ENCODE measurements at regions not wholly inside any gene's neighbourhood (a gene's known extent, or its start where the extent isn't known, plus 50 kb on each side); places are given as distances from the start of the nearest gene placed in this dataset.

DNA sequence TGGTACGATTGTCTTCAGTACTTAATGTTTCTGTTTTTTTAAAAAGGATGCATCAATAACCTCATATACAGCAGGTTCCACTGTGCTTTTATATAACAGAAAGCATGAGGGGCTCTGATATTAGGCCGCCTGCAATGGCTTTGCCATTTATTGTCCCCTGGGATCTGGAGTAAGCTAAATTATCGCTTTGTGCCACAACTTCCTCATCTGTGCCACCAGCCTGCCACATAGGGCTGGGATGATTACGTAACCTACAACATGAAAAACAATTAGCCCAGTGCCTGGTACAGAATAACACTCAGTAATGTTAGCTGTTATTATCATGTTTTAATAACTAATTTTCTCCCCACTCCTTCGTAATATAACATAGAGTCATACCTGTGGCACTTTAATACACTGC lies 65.5 kb upstream of the TRIM2 start:
- no peak overlapping the region for H3K4me3 ChIP-seq (replicated peaks in 1 of 2; ENCODE audit: low read depth in 2 of 2, low read length in 2 of 2)
- TF ChIP-seq CTCF (IDR thresholded peaks at IDR 0.05; ENCODE audit: low read depth, low read length): no peak
- no peak for DNase-seq (ENCODE audit: low read depth in 2 of 2)

DNA sequence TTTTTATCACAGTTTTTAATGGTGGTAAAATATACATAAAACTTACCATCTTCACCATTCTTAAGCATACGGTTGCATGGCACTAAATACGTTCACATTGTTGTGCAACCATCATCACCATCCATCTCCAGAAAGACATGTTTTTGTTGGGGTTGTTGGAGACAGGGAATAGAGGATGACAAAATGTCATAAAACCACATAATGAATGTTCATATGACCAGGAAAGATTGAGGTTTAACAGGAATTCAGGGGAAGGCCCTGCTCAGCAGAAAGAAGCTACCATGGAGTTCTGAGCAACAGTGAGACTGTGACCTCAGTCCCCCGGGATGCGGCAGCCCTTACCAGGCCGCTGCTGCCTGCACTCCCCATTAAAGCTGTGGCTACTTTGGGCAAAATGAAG lies 63.9 kb upstream of the TRIM2 start:
- DNase-seq (ENCODE audit: low read depth in 2 of 2): no peak
- H3K4me3 ChIP-seq (replicated peaks in 1 of 2; ENCODE audit: low read depth in 2 of 2, low read length in 2 of 2): no peak overlapping the region
- no peak for TF ChIP-seq CTCF (IDR thresholded peaks at IDR 0.05; ENCODE audit: low read depth, low read length)

DNA sequence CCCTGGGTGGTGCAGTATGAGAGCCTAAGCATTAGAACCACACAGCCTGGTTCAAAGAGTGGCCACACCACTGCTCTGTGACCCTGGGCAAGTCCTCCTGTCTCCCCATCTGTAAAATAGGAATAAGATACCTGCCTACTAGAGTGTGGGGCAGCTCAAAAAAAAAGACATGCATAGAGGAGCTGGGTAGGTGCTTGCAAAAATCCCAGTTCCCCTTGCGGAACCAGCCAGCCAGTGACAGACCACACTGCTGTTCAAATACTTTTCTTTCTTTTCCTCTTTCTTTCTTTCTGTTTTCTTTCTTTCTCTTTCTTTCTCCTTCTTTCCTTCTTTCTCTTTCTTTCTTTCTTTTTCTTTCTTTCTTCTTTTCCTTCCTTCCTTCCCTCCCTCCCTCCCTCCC lies 63.0 kb upstream of the TRIM2 start:
- H3K4me3 ChIP-seq (replicated peaks in 1 of 2; ENCODE audit: low read depth in 2 of 2, low read length in 2 of 2): no peak overlapping the region
- no peak for TF ChIP-seq CTCF (IDR thresholded peaks at IDR 0.05; ENCODE audit: low read depth, low read length)
- DNase-seq (ENCODE audit: low read depth in 2 of 2): no peak

DNA sequence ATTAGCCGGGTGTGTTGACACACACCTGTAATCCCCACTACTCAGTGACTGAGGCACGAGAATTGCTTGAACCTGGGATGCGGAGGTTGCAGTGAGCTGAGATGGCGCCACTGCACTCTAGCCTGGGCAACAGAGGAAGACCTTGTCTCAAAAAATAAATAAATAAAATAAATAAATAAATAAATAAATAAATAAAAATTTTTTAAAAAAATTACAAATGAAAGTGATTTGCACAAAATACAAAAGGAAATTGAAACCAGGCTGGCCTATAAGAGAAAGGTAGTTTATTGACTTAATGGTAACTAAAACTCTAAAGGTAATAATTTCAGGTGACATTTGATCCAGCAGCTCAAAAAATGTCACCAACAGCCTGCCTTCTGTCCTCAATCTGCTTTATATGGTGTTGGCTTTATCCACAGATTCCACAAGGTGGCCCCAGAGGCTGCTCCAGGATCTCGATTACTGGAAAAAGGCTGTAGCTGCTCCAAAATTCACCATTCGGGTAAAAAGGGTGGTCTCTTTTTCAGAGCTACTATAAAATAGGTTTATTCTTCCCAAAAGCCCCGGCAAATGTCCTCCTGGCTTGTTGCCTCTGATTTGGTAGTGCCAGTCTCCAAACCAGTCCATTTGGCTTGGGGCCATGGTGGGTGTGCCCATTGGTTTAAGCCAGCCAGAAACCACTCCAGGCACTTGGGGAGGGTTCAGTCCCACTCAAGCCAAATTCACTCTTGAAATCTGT lies 61.4 kb upstream of the TRIM2 start:
- no peak overlapping the region for H3K4me3 ChIP-seq (replicated peaks in 1 of 2; ENCODE audit: low read depth in 2 of 2, low read length in 2 of 2)
- peak; percentile 81 to 83 for DNase-seq (ENCODE audit: low read depth in 2 of 2)
- peak; percentile 87 for TF ChIP-seq CTCF (IDR thresholded peaks at IDR 0.05; ENCODE audit: low read depth, low read length)

DNA sequence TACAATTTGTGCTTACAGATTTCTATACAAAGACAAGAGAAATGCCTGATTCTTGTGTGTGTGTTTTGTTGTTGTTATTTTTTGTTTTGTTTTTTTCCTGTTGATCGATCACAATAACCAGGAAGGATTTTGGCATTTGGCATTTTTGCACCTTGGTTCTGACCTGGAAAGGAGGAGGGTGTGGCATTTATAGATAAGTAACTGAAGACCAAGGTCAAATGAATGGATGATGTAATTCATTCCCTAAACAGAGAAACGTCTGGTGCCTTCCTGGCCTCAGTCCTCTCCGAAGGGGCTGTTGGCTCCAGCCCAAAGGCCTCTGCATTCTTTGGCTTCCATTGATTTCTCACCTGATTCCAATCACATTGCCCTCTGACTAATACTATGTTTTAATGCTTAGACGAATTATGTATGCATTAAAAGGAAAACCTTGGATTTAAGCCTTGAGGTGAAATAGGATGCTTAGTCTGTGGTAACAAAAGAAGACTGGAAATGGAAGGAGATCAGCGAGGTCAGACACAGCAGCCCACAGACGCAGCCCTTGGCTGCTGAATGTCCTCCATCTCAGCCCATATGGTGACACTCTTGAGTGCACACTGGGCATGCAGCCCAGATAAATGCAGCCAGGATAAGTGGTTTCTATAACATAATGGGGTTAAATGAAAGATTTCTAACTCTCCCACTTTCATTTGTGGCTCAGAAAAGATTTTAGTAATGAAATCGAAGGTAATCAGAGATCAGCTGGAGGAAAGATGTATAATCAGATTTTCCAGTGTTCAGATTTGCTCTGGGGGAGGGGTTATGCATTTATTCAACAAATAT lies 60.5 kb upstream of the TRIM2 start:
- H3K4me3 ChIP-seq (replicated peaks in 1 of 2; ENCODE audit: low read depth in 2 of 2, low read length in 2 of 2): no peak overlapping the region
- TF ChIP-seq CTCF (IDR thresholded peaks at IDR 0.05; ENCODE audit: low read depth, low read length): no peak
- DNase-seq (ENCODE audit: low read depth in 2 of 2): peak; percentile 17 to 33

DNA sequence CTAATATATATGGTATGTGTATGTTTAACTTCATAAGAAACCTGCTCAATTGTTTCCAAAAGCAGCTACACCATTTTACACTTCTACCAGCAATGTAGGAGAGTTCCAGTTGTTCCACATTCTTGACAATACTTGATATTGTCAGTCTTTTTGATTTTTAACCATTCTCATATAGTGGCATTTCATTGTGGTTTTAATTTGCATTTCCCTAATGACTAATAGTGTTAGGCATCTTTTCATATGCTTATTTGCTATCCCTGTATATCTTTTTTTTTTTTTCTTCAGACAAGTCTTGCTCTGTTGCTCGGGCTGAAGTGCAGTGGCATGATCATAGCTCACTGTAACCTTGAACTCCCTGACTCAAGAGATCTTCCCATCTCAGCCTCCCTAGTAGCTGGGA lies 58.2 kb upstream of the TRIM2 start:
- DNase-seq (ENCODE audit: low read depth in 2 of 2): no peak
- no peak overlapping the region for H3K4me3 ChIP-seq (replicated peaks in 1 of 2; ENCODE audit: low read depth in 2 of 2, low read length in 2 of 2)
- no peak for TF ChIP-seq CTCF (IDR thresholded peaks at IDR 0.05; ENCODE audit: low read depth, low read length)
